GM12892 (cell line): ENCODE measurements at regions not wholly inside any gene's neighbourhood (a gene's known extent, or its start where the extent isn't known, plus 50 kb on each side); places are given as distances from the start of the nearest gene placed in this dataset.

Experiments used
- POLR2A ChIP-seq: IDR thresholded peaks from 2 replicates; pipeline ENCODE4 v1.6.1; 2011; ENCODE audit warnings: low read depth, low read length, control low read depth
- POLR2AphosphoS5 ChIP-seq: IDR thresholded peaks from 2 replicates; pipeline ENCODE4 v1.6.1; 2011; ENCODE audit warnings: low read depth, low read length, control low read depth

- TF ChIP-seq POLR2AphosphoS5 (no peak), POLR2A (no peak)
These were observed 125.2 kb upstream of the RFLNA start for GRCh38 chr12:124169577-124170284.
